Nucleus accumbens (tissue), 56 donors: ENCODE measurements at regions not wholly inside any gene's neighbourhood (a gene's known extent, or its start where the extent isn't known, plus 50 kb on each side); places are given as distances from the start of the nearest gene placed in this dataset.
"Not testable (repeated sequence)": the region's sequence is repeated elsewhere in the genome, so short reads cannot be mapped to it uniquely, and the experiment has no call there.

Experiments
- DNase-seq, 56 donors: peaks; one replicate each; lab custom pipeline; 2025; lab: John Stamatoyannopoulos, UW

DNA sequence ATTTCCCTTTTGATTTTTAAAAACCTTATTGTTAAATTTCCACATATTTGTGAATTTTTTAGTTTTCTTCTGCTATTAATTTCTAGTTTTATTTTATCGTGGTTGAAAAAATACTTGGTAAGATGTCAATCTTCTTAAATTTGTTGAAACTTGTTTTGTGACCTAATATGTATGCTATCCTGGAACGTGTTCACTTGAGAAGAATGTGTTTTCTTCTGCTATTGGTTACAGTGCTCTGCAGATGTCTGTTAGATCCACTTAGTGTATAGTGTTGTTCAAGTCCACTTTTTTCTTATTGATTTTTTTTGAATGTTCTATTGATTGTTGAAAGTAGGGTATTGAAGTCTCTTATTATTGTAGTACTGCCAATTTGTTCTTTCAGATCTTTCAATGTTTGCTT lies 116.5 kb upstream of the NETO1 start:
- no peak for DNase-seq

- no peak for DNase-seq
Observed at GRCh38 chr18:72973841-72974240, 106.1 kb upstream of the NETO1 start.

- no peak for DNase-seq
Observed at GRCh38 chr18:72965616-72966015, 97.8 kb upstream of the NETO1 start.

DNA sequence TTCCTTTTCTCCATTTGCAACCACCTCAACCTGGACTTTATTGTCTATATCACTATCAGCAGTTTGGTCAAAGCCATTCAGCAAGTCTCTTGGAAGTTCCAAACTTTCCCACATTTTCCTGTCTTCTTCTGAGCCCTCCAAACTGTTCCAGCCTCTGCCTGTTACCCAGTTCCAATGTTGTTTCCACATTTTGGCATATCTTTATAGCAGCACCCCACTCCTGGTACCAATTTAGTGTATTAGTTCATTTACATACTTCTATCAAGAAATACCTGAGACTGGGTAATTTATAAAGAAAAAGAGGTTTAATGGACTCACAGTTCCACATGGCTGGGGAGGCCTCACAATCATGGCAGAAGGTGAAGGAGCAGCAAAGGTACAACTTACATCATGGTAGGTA lies 90.4 kb upstream of the NETO1 start:
- DNase-seq = not testable (repeated sequence)

- no peak for DNase-seq
Observed at GRCh38 chr18:72948439-72948838, 80.7 kb upstream of the NETO1 start.

DNA sequence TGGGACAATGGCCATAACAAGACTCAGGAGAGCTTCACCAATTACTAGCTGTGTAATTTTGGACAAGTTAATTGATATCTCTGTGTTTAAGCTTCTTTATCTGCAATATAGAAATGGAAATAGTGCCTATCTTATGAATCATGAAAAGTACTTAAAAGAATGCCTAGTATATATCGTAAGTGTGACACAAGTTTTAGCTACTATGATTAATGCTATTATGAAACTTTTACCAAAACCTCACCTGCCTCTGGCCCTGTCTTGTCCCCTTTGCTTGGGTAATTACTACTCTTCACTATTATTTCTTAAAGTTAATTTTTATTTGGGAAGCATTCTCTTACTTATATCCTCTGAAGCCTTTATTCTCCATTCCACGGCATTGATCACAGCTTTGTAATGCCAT lies 75.0 kb upstream of the NETO1 start:
- no peak for DNase-seq

DNA sequence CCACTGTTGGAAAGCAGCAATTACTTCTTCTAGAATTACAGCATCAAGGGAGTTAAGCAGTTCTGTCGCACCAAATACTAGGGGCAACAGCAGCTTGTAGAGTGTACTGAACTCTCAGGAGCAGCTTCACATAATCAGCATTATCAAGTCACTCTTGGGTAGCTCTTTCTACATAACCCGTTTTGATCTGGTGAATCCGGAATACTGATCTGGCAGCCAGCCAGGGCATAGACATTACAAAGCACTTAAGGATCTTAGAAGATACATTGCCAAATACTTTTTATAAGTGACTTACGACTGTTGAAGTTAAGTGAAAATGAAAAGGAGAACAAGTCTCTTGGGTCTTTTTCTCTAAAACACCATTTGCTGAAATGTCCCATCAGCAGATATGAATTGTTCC lies 73.2 kb upstream of the NETO1 start:
- DNase-seq = peak in 1 of 56 donors; percentile 5

- DNase-seq = no peak
Observed at GRCh38 chr18:72940509-72940908, 72.7 kb upstream of the NETO1 start.

GRCh38 chr18:72935744-72936143 lies 68.0 kb upstream of the NETO1 start:
- DNase-seq = no peak

GRCh38 chr18:72922895-72923294 lies 55.1 kb upstream of the NETO1 start:
- DNase-seq = no peak
